Suprapubic skin (tissue), 4 donors: ENCODE measurements at regions not wholly inside any gene's neighbourhood (a gene's known extent, or its start where the extent isn't known, plus 50 kb on each side); places are given as distances from the start of the nearest gene placed in this dataset.
A peak's percentile ranks its signal among the peaks of the same experiment; 100 is the strongest.

Experiments
- EP300 ChIP-seq: sonication (generic); formaldehyde crosslinking; IDR thresholded peaks from one replicate; pipeline ENCODE4 v1.6.1; 2017; ENCODE audit warnings: antibody characterized with exemption
- POLR2A ChIP-seq, 2 donors: fragments of 450-650 bp; IDR thresholded peaks; one replicate each; pipeline ENCODE4 v1.6.1; 2017; ENCODE audit warnings: antibody characterized with exemption in 2 of 2, mild to moderate bottlenecking in 2 of 2, moderate library complexity in 2 of 2
- POLR2AphosphoS5 ChIP-seq, 3 donors: sonication (generic); formaldehyde crosslinking; IDR thresholded peaks; one replicate each; pipeline ENCODE4 v1.6.1; 2017; ENCODE audit warnings: antibody characterized with exemption in 3 of 3
- TF ChIP-seq, protein P1 (sequence below), 2 donors: fragments of 200-600 bp in 1 of 2; fragments of 450-650 bp in 1 of 2; sonication (generic) in 1 of 2; IDR thresholded peaks; one replicate each; pipeline ENCODE4 v1.5.1; 2016 to 2019; ENCODE audit warnings: antibody characterized with exemption in 2 of 2, mild to moderate bottlenecking in 1 of 2, moderate library complexity in 1 of 2

- TF ChIP-seq, protein P1, sequence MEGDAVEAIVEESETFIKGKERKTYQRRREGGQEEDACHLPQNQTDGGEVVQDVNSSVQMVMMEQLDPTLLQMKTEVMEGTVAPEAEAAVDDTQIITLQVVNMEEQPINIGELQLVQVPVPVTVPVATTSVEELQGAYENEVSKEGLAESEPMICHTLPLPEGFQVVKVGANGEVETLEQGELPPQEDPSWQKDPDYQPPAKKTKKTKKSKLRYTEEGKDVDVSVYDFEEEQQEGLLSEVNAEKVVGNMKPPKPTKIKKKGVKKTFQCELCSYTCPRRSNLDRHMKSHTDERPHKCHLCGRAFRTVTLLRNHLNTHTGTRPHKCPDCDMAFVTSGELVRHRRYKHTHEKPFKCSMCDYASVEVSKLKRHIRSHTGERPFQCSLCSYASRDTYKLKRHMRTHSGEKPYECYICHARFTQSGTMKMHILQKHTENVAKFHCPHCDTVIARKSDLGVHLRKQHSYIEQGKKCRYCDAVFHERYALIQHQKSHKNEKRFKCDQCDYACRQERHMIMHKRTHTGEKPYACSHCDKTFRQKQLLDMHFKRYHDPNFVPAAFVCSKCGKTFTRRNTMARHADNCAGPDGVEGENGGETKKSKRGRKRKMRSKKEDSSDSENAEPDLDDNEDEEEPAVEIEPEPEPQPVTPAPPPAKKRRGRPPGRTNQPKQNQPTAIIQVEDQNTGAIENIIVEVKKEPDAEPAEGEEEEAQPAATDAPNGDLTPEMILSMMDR (IDR thresholded peaks at IDR 0.05): peak; percentile 55
- no peak for TF ChIP-seq POLR2A (IDR thresholded peaks at IDR 0.05)
- TF ChIP-seq POLR2AphosphoS5 (IDR thresholded peaks at IDR 0.05): no peak
- TF ChIP-seq EP300: no peak
Observed at GRCh38 chr7:116138202-116138801, 72.0 kb upstream of the TES start.
